ENCODE measurements at regions not wholly inside any gene's neighbourhood (a gene's known extent, or its start where the extent isn't known, plus 50 kb on each side); places are given as distances from the start of the nearest gene placed in this dataset.

DNA sequence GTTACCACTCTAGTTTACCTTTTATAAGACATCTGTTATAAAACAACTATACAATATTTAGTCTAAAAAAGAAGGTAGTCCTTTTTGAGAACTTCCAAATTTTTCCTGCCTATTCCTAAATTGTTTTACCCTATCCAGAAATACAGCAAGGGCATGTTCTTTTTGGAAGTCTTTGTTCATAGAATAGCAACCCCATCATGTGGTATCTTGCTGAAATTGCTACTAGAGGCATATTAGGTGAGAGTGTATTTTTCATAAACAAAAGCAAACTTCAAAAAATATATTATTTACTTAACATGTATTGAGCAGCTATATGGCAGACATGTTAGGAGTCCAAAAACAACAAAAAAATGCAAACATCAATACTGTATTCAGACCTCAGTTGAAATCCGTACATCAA lies 371.8 kb upstream of the NRSN1 start:
- no peak overlapping the region for H2AFZ ChIP-seq (ENCODE audit: low read length)
- H4K20me1 ChIP-seq (ENCODE audit: insufficient read depth, low read length): no peaks in the 10 kb centered on the region
- intact Hi-C loops (cut with micrococcal nuclease; ENCODE audit: unreplicated experiment) (no loop called here), in situ Hi-C loops (cut with HindIII; ENCODE audit: extremely low pct_ligation_motif_present, low pct_unique_long_range_greater_than_20kb) (no loop called here)
- H3K4me1 ChIP-seq (ENCODE audit: insufficient read depth, low read length): no peaks in the 10 kb centered on the region
- ATAC-seq: no peak
- CTCF ChIA-PET (ENCODE audit: low intra/inter-chr PET ratio, low total read pairs): no interaction called here
- no peak for DNase-seq (ENCODE audit: low spot score)
- H3K9ac ChIP-seq (ENCODE audit: insufficient read depth, low read depth, low read length): no peak overlapping the region
- no peaks in the 10 kb centered on the region for H3K36me3 ChIP-seq (replicated peaks in 1 of 2; ENCODE audit: control insufficient read depth in 1 of 2, insufficient read depth in 2 of 2, low read length in 2 of 2)
- no peak for FAIRE-seq
- no peaks in the 10 kb centered on the region for H3K27me3 ChIP-seq (ENCODE audit: control insufficient read depth in 1 of 2, insufficient read depth in 2 of 2, low read length in 2 of 2)
- POLR2A ChIA-PET: no interaction called here
- no peak overlapping the region for H3K27ac ChIP-seq (ENCODE audit: extremely low read length, insufficient read depth, low read length)
- peaks cover 7% of the 10 kb centered on the region; the same call in 1 of the 2 replicates for H3K9me3 ChIP-seq (ENCODE audit: low read length)
- WGBS (ENCODE audit: low lambda C conversion rate): 4% methylated on average over 1 of the region's 1 CpG
- no peak overlapping the region for H3K4me2 ChIP-seq (ENCODE audit: low read depth, low read length)
- TF ChIP-seq ZSCAN12 (CRISPR knock-in tag; IDR thresholded peaks at IDR 0.05) (no peak), FOXA3 (CRISPR knock-in tag; IDR thresholded peaks at IDR 0.05) (no peak), CCDC6 (CRISPR knock-in tag; IDR thresholded peaks at IDR 0.05) (no peak), SRSF1 (optimal IDR thresholded peaks at IDR 0.05; ENCODE audit: low read depth, low read length) (no peak), ZSCAN9 (CRISPR knock-in tag; IDR thresholded peaks at IDR 0.05; ENCODE audit: borderline replicate concordance) (no peak), HES4 (CRISPR knock-in tag; IDR thresholded peaks at IDR 0.05; ENCODE audit: borderline replicate concordance) (no peak), GMEB1 (CRISPR knock-in tag; IDR thresholded peaks at IDR 0.05; ENCODE audit: borderline replicate concordance) (no peak), STAG1 (CRISPR knock-in tag; IDR thresholded peaks at IDR 0.05) (peak; percentile 14; the same call in 1 of the 2 replicates)
- TF ChIP-seq, protein P1, sequence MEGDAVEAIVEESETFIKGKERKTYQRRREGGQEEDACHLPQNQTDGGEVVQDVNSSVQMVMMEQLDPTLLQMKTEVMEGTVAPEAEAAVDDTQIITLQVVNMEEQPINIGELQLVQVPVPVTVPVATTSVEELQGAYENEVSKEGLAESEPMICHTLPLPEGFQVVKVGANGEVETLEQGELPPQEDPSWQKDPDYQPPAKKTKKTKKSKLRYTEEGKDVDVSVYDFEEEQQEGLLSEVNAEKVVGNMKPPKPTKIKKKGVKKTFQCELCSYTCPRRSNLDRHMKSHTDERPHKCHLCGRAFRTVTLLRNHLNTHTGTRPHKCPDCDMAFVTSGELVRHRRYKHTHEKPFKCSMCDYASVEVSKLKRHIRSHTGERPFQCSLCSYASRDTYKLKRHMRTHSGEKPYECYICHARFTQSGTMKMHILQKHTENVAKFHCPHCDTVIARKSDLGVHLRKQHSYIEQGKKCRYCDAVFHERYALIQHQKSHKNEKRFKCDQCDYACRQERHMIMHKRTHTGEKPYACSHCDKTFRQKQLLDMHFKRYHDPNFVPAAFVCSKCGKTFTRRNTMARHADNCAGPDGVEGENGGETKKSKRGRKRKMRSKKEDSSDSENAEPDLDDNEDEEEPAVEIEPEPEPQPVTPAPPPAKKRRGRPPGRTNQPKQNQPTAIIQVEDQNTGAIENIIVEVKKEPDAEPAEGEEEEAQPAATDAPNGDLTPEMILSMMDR (CRISPR knock-in tag; IDR thresholded peaks at IDR 0.05): peak; percentile 13; the same call in 1 of the 2 replicates
- BruUV-seq (replicated peaks): no TSS peak
- no peak overlapping the region for H3K4me3 ChIP-seq (replicated peaks in 1 of 3; ENCODE audit: insufficient read depth in 1 of 3, low read depth in 2 of 3, low read length in 3 of 3)
- H3K79me2 ChIP-seq (ENCODE audit: insufficient read depth, low read length): no peaks in the 10 kb centered on the region

All from HepG2 (cell line).